Stomach (tissue), 4 donors: ENCODE measurements at regions not wholly inside any gene's neighbourhood (a gene's known extent, or its start where the extent isn't known, plus 50 kb on each side); places are given as distances from the start of the nearest gene placed in this dataset.

Experiments
- CTCF ChIP-seq, 7 experiments: fragments of 450-650 bp in 4 of 7; fragments of 200-600 bp in 3 of 7; sonication (generic) in 3 of 7; IDR thresholded peaks; one replicate each; pipeline ENCODE4 v1.5.1; 2016 to 2019; ENCODE audit warnings: antibody characterized with exemption in 7 of 7, control low read depth in 2 of 7, mild to moderate bottlenecking in 1 of 7
- POLR2A ChIP-seq, 4 donors: fragments of 450-650 bp; IDR thresholded peaks; one replicate each; pipeline ENCODE4 v1.6.1; 2016; ENCODE audit warnings: antibody characterized with exemption in 4 of 4, control low read depth in 2 of 4, mild to moderate bottlenecking in 1 of 4, moderate library complexity in 1 of 4

- TF ChIP-seq CTCF (IDR thresholded peaks at IDR 0.05) (no peak), POLR2A (IDR thresholded peaks at IDR 0.05) (no peak)
These were observed 374.2 kb downstream of the BCL11B start for GRCh38 chr14:98897605-98898309.
